SK-N-MC (cell line): ENCODE measurements at regions not wholly inside any gene's neighbourhood (a gene's known extent, or its start where the extent isn't known, plus 50 kb on each side); places are given as distances from the start of the nearest gene placed in this dataset.

Experiments
- DNase-seq: peaks from one replicate; pipeline ENCODE4 v3.0.0-alpha.2; 2011; ENCODE audit warnings: low read depth, low spot score
- H3K27ac ChIP-seq: fragments of 200-600 bp; sonication (generic); 2 replicates; pipeline ENCODE4 v1.5.1; 2016; ENCODE audit warnings: mixed run types
- H3K36me3 ChIP-seq: fragments of 200-600 bp; sonication (generic); 2 replicates; pipeline ENCODE4 v1.6.1; 2017; ENCODE audit warnings: antibody characterized with exemption, low read length, mixed read lengths; ENCODE audit not compliant: insufficient read depth
- H3K4me3 ChIP-seq: fragments of 200-600 bp; sonication (generic); 2 replicates; pipeline ENCODE4 v1.5.1; 2016
- H3K9ac ChIP-seq: fragments of 200-600 bp; sonication (generic); 2 replicates; pipeline ENCODE4 v1.8.0; 2017; ENCODE audit warnings: mixed run types, mixed read lengths; ENCODE audit not compliant: insufficient read length
- H3K9me3 ChIP-seq: fragments of 200-600 bp; sonication (generic); 2 replicates; pipeline ENCODE4 v1.6.1; 2017; ENCODE audit warnings: low read depth, mild to moderate bottlenecking, antibody characterized with exemption, low read length, moderate library complexity, mixed read lengths
- EZH2 ChIP-seq: fragments of 200-600 bp; sonication (generic); IDR thresholded peaks from one replicate; pipeline ENCODE4 v1.6.1; 2017; ENCODE audit warnings: antibody characterized with exemption
- FOXP2 ChIP-seq: optimal IDR thresholded peaks from 2 replicates; pipeline ENCODE3; 2011; ENCODE audit warnings: mild to moderate bottlenecking, moderate library complexity; ENCODE audit not compliant: insufficient read depth; ENCODE audit errors: extremely low read length, control extremely low read depth
- POLR2AphosphoS5 ChIP-seq: IDR thresholded peaks from 2 replicates; pipeline ENCODE4 v1.6.1; 2012; ENCODE audit warnings: mild to moderate bottlenecking, low read depth, low read length, borderline replicate concordance

DNA sequence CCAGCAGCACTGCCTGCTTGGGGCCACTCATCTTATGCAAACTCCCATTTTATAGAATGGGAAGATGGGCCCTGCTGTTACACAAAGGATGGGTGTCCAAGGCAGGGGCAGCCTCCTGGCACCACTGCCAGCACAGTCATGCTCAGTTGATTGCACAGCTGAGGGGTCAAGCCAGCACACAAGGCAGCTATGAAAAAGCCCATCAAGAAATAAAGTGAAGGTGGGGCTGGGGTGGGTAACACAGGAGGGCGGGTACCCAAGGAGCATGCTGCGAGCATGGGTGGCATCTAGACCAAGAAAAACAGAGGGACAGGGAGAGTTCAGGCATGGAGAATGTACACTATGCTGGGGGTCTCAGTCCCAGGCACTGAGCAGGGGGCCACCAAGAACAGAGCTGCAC lies 74.7 kb upstream of the UNC5B start:
- Histone ChIP-seq H3K9me3 (no peaks in the 10 kb centered on the region), H3K27ac (no peak overlapping the region), H3K9ac (no peak overlapping the region), H3K36me3 (no peaks in the 10 kb centered on the region), H3K4me3 (no peak overlapping the region)
- no peak for TF ChIP-seq EZH2
- TF ChIP-seq POLR2AphosphoS5: no peak
- TF ChIP-seq FOXP2: no peak
- DNase-seq: no peak

DNA sequence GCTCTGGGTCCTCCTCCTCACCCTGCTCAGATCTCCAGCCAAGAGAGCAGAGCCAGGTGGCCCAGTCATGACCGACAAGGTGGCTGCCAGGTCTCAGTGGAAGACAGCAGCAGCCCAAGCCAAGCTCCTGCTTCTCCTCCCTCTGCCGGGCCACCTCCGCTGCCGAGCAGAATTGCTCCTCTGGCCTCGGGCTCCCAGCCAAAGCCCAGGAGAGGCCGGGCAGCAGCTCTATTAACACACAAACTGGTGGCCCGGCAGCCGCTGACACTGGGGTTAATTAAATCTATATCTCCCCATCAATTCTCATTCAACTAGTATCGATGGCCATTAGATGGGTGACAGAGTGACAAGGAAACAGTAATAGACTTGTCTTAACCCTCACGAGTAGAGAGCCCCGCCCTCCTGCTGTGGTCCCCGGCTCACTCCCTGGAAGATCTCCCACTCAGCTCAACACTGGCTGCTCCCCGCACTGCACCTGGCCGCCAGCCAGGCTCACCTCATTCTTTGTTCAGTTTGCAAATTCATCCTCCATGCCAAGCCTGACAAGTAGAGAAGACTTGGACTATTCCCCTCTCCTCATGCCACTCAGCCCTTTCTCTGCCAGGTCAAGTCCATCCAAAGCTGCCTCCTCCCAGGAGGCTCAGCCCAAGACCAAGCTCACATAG lies 74.1 kb upstream of the UNC5B start:
- H3K27ac ChIP-seq: no peak overlapping the region
- no peaks in the 10 kb centered on the region for H3K9me3 ChIP-seq
- H3K9ac ChIP-seq: no peak overlapping the region
- TF ChIP-seq POLR2AphosphoS5: no peak
- TF ChIP-seq FOXP2: no peak
- TF ChIP-seq EZH2: no peak
- H3K4me3 ChIP-seq: no peak overlapping the region
- no peaks in the 10 kb centered on the region for H3K36me3 ChIP-seq
- no peak for DNase-seq

DNA sequence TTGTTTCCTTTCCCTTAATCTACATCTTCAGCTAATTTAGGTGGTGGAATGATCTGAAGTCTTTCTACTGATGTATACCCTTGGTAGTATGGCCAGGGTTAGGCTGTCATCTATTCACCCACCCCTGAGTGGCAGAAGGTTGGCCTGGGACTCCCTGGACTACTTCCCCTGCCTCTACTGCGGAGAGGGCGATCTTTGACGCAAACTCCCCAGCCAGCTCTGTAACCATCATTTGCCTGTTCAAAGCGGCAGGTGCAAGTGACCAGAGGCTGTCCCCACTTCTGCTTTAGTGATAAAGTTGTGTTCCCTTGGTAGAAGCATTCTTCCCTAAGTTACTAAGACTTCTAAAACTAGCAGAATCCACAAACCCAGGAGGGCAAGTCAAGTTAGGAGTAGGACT lies 70.8 kb upstream of the UNC5B start:
- H3K9me3 ChIP-seq: no peaks in the 10 kb centered on the region
- no peak overlapping the region for H3K4me3 ChIP-seq
- no peak overlapping the region for H3K9ac ChIP-seq
- no peak overlapping the region for H3K27ac ChIP-seq
- TF ChIP-seq POLR2AphosphoS5 (no peak), FOXP2 (no peak), EZH2 (no peak)
- no peak for DNase-seq
- H3K36me3 ChIP-seq: no peaks in the 10 kb centered on the region

DNA sequence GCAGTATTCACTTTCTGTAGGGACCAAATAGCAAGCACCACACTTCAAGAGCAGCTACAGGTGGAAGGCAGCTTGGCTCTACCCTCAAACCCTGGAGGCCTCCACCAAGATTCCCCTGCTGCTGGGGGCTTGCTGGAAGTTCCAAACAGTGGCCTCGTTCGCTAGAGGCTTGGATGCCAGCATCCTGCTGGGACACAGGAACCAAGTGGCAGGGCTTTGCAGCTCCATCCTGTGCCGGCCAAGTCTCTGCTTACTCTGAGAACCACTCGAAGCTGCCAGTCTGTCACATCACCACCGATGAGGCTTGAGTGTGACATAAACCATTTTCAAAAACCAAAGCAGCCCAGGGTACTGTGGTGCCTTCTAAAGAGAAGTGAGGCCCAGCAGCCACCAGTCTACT lies 69.2 kb upstream of the UNC5B start:
- no peak overlapping the region for H3K4me3 ChIP-seq
- no peaks in the 10 kb centered on the region for H3K9me3 ChIP-seq
- TF ChIP-seq POLR2AphosphoS5 (no peak), EZH2 (no peak), FOXP2 (no peak)
- no peaks in the 10 kb centered on the region for H3K36me3 ChIP-seq
- H3K27ac ChIP-seq: no peak overlapping the region
- no peak overlapping the region for H3K9ac ChIP-seq
- no peak for DNase-seq

DNA sequence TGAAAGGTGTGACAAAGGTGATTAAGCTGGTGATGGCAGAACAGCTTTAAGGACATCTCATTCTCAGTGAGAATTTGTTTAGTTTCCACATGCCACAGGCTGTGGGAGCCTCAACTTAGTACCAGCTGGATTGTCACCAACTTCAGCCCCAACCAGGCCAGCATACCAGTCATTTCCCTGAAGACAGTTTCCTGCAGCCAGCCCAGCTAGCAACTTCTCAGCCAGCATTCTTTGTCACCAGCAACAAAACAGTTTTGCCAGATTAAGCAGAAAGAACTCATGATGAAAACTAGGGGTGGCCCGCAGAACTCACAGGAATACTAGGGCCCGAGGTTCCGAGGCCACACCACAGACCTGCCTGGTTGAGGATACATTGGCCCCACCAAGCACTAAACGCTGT lies 68.8 kb upstream of the UNC5B start:
- no peak overlapping the region for H3K4me3 ChIP-seq
- H3K27ac ChIP-seq: no peak overlapping the region
- TF ChIP-seq EZH2 (no peak), POLR2AphosphoS5 (no peak), FOXP2 (no peak)

DNA sequence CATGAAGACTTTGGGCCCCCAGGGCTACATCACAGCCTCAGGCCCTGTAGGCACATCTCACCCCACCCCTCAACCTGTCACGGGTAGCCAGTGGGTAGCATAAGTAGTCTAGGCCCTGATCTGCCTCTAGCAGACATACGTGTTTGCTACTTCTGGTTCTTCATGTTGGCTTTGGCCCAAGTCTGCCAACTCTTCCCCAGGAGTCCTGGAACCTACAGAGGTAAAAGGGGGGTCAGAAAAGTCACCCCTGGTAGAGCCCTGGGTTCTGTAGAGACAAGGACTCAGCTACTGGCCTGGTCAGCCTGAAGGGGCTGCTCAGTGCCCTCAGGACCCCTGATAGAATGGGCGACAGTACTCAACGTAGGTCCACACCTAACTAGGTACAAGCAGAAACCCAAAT lies 67.5 kb upstream of the UNC5B start:
- H3K9ac ChIP-seq: no peak overlapping the region
- H3K4me3 ChIP-seq: no peak overlapping the region
- no peak overlapping the region for H3K27ac ChIP-seq
- H3K36me3 ChIP-seq: no peaks in the 10 kb centered on the region
- no peak for DNase-seq
- H3K9me3 ChIP-seq: no peaks in the 10 kb centered on the region
- TF ChIP-seq FOXP2: no peak

More for the DNA sequence above, 68.8 kb upstream of the UNC5B start:
- DNase-seq: no peak
- no peak overlapping the region for H3K9ac ChIP-seq
- no peaks in the 10 kb centered on the region for H3K36me3 ChIP-seq
- no peaks in the 10 kb centered on the region for H3K9me3 ChIP-seq

DNA sequence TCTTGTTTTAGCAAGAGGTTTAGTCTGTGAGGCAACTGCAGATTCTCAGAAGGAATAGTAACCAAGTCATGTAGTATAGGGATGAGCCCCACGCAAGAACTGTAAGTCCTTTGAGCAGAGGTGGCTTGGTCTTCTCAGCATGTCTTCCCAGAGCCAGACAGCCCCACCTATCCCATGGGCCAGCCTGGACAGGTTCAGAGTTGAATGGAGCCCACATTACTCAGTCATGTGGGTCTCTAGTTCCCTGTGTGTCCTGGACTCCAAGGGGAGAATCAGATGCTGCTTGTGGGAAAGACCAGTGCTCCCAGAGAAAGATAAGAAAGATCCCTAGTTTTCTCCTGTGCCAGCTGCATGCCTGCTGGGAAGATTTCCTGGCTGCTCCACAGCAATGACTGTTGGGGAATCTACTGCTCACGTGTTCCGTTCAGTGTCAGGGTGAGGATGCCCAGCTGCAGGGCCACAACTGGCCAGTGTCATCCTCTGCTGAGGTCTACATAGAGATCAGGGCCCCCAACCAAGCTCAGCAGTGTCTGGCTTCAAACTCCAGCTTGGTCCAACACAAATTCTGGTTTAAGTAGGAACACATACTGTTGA lies 66.9 kb upstream of the UNC5B start:
- Histone ChIP-seq H3K27ac (no peak overlapping the region), H3K4me3 (no peak overlapping the region), H3K9me3 (no peaks in the 10 kb centered on the region), H3K9ac (no peak overlapping the region), H3K36me3 (no peaks in the 10 kb centered on the region)
- no peak for DNase-seq
- TF ChIP-seq EZH2: no peak
- TF ChIP-seq FOXP2: no peak
- no peak for TF ChIP-seq POLR2AphosphoS5

DNA sequence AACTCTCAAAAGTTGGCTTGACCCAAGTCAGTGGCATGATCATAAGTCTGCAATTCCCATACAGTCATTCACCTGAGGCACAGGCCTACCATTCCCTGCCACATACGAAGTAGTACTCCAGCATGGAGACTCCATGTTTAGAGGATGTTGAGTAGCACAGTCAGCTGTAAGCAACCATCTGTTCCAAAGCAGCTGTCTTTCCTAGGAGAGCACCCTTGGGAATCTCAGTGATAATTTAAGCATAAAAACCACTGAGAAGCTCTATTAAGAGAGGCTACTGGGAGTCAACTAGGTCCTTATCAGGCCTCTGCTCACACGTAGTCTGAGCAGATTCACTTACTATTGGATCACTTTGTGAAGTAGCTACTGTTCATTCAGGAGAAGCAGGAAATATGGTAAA lies 61.6 kb upstream of the UNC5B start:
- no peak for DNase-seq
- Histone ChIP-seq H3K27ac (no peak overlapping the region), H3K4me3 (no peak overlapping the region), H3K9ac (no peak overlapping the region), H3K9me3 (no peaks in the 10 kb centered on the region), H3K36me3 (no peaks in the 10 kb centered on the region)
- TF ChIP-seq POLR2AphosphoS5 (no peak), EZH2 (no peak)

DNA sequence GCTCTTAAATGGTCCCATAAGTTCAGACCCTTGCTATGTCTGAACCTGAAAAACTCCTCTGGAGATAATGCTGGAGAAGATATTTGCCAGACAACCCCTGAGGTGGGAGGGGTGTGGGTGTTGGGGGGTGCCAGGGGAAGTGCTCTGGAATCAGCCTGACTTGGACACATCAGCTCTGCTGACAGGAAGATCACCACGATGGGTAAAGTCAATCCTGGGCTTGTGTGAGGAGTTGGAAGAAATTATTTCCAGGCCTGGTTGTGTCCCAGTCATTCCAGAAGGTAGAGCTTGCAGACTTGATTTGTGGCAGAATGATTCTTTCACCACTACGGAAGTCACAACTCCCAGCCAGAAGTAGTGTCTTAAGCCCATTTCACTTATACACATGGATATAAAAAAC lies 60.3 kb upstream of the UNC5B start:
- Histone ChIP-seq H3K27ac (no peak overlapping the region), H3K9me3 (no peaks in the 10 kb centered on the region), H3K4me3 (no peak overlapping the region), H3K36me3 (no peaks in the 10 kb centered on the region), H3K9ac (no peak overlapping the region)
- DNase-seq: no peak
- TF ChIP-seq FOXP2: no peak
- no peak for TF ChIP-seq POLR2AphosphoS5
- TF ChIP-seq EZH2: no peak
